Chondrocyte (in vitro differentiated cells): ENCODE measurements at regions not wholly inside any gene's neighbourhood (a gene's known extent, or its start where the extent isn't known, plus 50 kb on each side); places are given as distances from the start of the nearest gene placed in this dataset.

Experiments
- DNase-seq: peaks from one replicate; pipeline ENCODE4 v3.0.0; 2021; ENCODE audit warnings: mixed read lengths, low spot score
- H3K27ac Mint-ChIP-seq: one replicate; pipeline ENCODE4 v1.8.0; 2021; ENCODE audit warnings: mild to moderate bottlenecking, moderate library complexity, mixed read lengths; ENCODE audit not compliant: unreplicated experiment
- H3K27me3 Mint-ChIP-seq: 2 replicates; pipeline ENCODE4 v1.8.0; 2021; ENCODE audit warnings: low read depth, mixed read lengths
- H3K36me3 Mint-ChIP-seq: 2 replicates; pipeline ENCODE4 v1.8.0; 2021; ENCODE audit warnings: low read depth, mixed read lengths
- H3K4me1 Mint-ChIP-seq: 2 replicates; pipeline ENCODE4 v1.8.0; 2021; ENCODE audit warnings: low read depth, mild to moderate bottlenecking, mixed read lengths
- H3K4me3 Mint-ChIP-seq: one replicate; pipeline ENCODE4 v1.8.0; 2021; ENCODE audit warnings: mild to moderate bottlenecking, moderate library complexity, mixed read lengths; ENCODE audit not compliant: unreplicated experiment
- H3K9me3 Mint-ChIP-seq: 2 replicates; pipeline ENCODE4 v1.8.0; 2021; ENCODE audit warnings: low read depth, mixed read lengths
- CTCF ChIP-seq: fragments of 200-600 bp; sonication (generic); IDR thresholded peaks from 2 replicates; pipeline ENCODE4 v1.5.0; 2021; ENCODE audit warnings: antibody characterized with exemption, mild to moderate bottlenecking, moderate library complexity

DNA sequence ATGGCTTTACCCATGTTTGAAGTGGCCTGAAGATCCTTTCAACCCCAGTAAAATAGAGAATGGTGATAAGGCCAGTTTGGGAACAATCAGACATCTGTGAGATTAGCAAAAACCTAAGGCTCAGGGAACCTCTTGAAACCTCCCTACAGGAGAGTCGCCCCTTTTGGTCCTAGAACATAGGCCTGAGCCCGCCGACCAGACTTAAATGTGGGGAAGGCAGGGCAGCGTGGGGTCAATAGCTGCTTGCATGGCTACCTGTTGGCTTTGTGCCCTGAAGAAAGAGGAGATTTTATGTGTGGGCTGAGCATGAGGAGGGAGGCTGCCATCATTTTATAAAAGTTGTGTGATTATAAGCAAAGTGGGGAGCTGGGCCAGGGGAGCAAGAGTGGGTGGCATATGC is 97.6 kb upstream of the TBX20 start:
- no peak overlapping the region for H3K27ac Mint-ChIP-seq
- no peaks in the 10 kb centered on the region for H3K27me3 Mint-ChIP-seq
- H3K4me1 Mint-ChIP-seq: no peaks in the 10 kb centered on the region
- no peaks in the 10 kb centered on the region for H3K9me3 Mint-ChIP-seq
- no peaks in the 10 kb centered on the region for H3K36me3 Mint-ChIP-seq
- DNase-seq: no peak
- H3K4me3 Mint-ChIP-seq: no peak overlapping the region
- TF ChIP-seq CTCF: no peak

DNA sequence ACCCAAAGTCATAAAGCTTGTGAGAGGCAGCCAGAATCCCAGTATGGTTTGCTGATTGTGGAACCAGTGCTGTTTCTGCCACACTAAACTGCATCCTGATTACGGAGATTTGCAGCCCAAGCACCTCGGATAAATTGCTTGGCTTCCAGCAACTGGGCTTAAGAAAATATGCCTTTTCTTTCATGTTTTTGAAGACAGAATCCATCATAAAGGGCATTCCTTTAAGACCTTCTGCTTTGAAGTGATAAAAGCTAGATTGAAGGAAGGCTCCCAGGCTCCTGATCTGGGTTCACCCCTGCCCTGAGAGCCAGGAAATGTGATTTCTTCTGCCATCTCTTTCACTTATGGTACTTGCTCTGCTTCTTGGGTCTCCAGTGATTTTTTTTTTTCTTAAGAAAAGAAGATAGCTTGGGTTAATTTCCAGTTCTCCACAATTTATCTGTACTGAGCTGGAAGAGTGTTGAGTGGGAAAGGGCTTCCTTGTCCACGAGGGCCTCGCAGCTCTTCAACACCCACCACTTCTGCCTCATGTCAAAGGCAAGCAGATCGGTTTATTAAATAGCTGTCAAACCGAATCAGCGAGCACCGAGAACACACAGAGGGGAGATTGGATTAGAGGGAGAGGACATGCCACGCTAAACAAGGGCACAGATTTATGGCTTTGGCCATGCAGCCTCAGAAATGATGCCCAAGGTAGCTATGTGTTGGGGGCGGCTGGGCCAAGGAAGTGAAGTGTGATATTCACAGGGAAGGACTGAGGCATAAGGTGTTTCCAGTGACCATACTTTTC is 94.9 kb upstream of the TBX20 start:
- TF ChIP-seq CTCF: no peak
- Mint-ChIP-seq H3K9me3 (no peaks in the 10 kb centered on the region), H3K27me3 (peaks cover 2% of the 10 kb centered on the region), H3K27ac (no peak overlapping the region), H3K4me3 (no peak overlapping the region), H3K4me1 (no peaks in the 10 kb centered on the region), H3K36me3 (no peaks in the 10 kb centered on the region)
- no peak for DNase-seq

GRCh38 chr7:35342786-35343185 is 88.9 kb upstream of the TBX20 start:
- H3K4me3 Mint-ChIP-seq: no peak overlapping the region
- no peaks in the 10 kb centered on the region for H3K9me3 Mint-ChIP-seq
- DNase-seq: no peak
- no peaks in the 10 kb centered on the region for H3K4me1 Mint-ChIP-seq
- TF ChIP-seq CTCF: no peak
- peaks cover 7% of the 10 kb centered on the region for H3K27me3 Mint-ChIP-seq
- H3K36me3 Mint-ChIP-seq: no peaks in the 10 kb centered on the region
- no peak overlapping the region for H3K27ac Mint-ChIP-seq

DNA sequence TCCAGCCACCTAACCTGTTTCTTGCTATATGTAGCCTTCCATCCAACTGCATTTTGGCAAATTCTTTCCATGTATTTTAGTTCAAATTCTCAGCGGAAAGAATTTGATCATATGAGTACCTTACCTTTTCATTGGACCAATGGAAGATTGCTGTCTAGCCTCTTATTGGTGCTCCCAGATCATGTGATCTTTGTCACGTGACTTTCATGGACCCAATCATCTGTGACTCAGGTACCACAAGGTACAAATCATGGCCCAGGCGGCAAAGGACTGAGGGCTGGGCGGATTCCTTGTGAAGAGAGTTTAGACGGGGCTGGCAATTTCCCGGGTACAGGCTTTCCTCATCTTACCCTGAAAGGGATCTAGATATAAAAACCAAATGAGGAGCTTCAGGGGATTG is 85.9 kb upstream of the TBX20 start:
- Mint-ChIP-seq H3K27me3 (peaks cover 5% of the 10 kb centered on the region), H3K36me3 (no peaks in the 10 kb centered on the region)
- no peak for TF ChIP-seq CTCF

DNA sequence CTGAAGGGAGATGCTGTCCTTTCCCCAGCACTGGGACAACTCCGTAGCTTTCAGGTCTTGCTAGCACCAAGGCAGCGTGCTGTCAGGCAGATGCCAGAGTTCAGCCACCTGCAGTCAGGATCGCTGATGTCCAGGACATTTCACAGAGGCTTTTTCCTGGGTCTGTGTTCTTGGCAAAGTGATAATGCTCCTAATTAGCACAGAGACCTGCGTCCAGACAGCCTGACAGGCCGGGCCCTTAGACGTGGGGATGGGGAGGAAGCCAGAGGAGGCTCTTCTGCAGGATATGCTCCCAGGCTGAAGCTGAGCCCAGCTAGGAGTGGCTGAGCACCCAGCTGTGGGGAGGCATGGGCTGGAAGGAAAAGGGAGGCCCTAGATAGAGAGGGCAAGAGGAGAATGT is 82.5 kb upstream of the TBX20 start:
- DNase-seq: no peak
- peaks cover 1% of the 10 kb centered on the region for H3K27me3 Mint-ChIP-seq
- no peak overlapping the region for H3K4me3 Mint-ChIP-seq
- TF ChIP-seq CTCF: no peak
- no peaks in the 10 kb centered on the region for H3K36me3 Mint-ChIP-seq
- no peaks in the 10 kb centered on the region for H3K9me3 Mint-ChIP-seq
- H3K27ac Mint-ChIP-seq: no peak overlapping the region
- no peaks in the 10 kb centered on the region for H3K4me1 Mint-ChIP-seq

More for the DNA sequence above, 85.9 kb upstream of the TBX20 start:
- no peaks in the 10 kb centered on the region for H3K4me1 Mint-ChIP-seq
- no peaks in the 10 kb centered on the region for H3K9me3 Mint-ChIP-seq
- no peak for DNase-seq
- no peak overlapping the region for H3K4me3 Mint-ChIP-seq
- H3K27ac Mint-ChIP-seq: no peak overlapping the region
